AG09309 (cell line): ENCODE measurements at regions not wholly inside any gene's neighbourhood (a gene's known extent, or its start where the extent isn't known, plus 50 kb on each side); places are given as distances from the start of the nearest gene placed in this dataset.
"Not testable (repeated sequence)": the region's sequence is repeated elsewhere in the genome, so short reads cannot be mapped to it uniquely, and the experiment has no call there.

Experiments used
- DNase-seq: peaks from one replicate; pipeline ENCODE4 v3.0.0-alpha.2; 2010; ENCODE audit warnings: low read depth
- H3K4me3 ChIP-seq: 2 replicates; pipeline ENCODE4 v1.5.1; 2011; ENCODE audit warnings: mild to moderate bottlenecking, low read depth, low read length, moderate library complexity; ENCODE audit not compliant: control insufficient read depth
- CTCF ChIP-seq: IDR thresholded peaks from 2 replicates; pipeline ENCODE4 v1.5.1; 2011; ENCODE audit warnings: mild to moderate bottlenecking, low read depth, low read length, inconsistent platforms; ENCODE audit not compliant: insufficient read depth, control insufficient read depth; ENCODE audit errors: missing control alignments

- no peak for DNase-seq
- TF ChIP-seq CTCF, result no peak
- H3K4me3 ChIP-seq, result no peak overlapping the region
Measured at GRCh38 chr1:199608414-199608813, 419.1 kb upstream of the NR5A2 start.

GRCh38 chr1:199612976-199613774, 414.3 kb upstream of the NR5A2 start:
- no peak for TF ChIP-seq CTCF
- H3K4me3 ChIP-seq, result no peak overlapping the region
- no peak for DNase-seq

- TF ChIP-seq CTCF, result no peak
- DNase-seq, result no peak
- no peak overlapping the region for H3K4me3 ChIP-seq
Measured at GRCh38 chr1:199616947-199617346, 410.6 kb upstream of the NR5A2 start.

- no peak overlapping the region for H3K4me3 ChIP-seq
- no peak for TF ChIP-seq CTCF
- DNase-seq, result no peak
Measured at GRCh38 chr1:199619223-199619622, 408.3 kb upstream of the NR5A2 start.

- not testable (repeated sequence) for DNase-seq, H3K4me3 ChIP-seq
Measured at GRCh38 chr1:199626228-199626627, 401.3 kb upstream of the NR5A2 start.

GRCh38 chr1:199629624-199630023, 397.9 kb upstream of the NR5A2 start:
- no peak for DNase-seq
- no peak overlapping the region for H3K4me3 ChIP-seq
- TF ChIP-seq CTCF, result no peak

GRCh38 chr1:199639453-199639852, 388.1 kb upstream of the NR5A2 start:
- DNase-seq, result no peak
- H3K4me3 ChIP-seq, result no peak overlapping the region
- no peak for TF ChIP-seq CTCF
